CD14-positive monocyte (primary cell): ENCODE measurements at regions not wholly inside any gene's neighbourhood (a gene's known extent, or its start where the extent isn't known, plus 50 kb on each side); places are given as distances from the start of the nearest gene placed in this dataset.

Experiments used
- DNase-seq, 3 donors: peaks; one replicate each; pipeline ENCODE4 v3.0.0-alpha.2; 2011 to 2022
- H2AFZ ChIP-seq: 2 replicates; pipeline ENCODE4 v1.6.0; 2012; ENCODE audit warnings: mild to moderate bottlenecking, low read depth, low read length, inconsistent platforms; ENCODE audit not compliant: insufficient read depth, poor library complexity, severe bottlenecking
- H3K27ac ChIP-seq, 2 donors: 1 replicate in 1 of 2; 2 replicates in 1 of 2; pipeline ENCODE4 v1.5.1; 2012 to 2013; ENCODE audit warnings: low read length in 2 of 2, control low read depth in 1 of 2, inconsistent platforms in 1 of 2, low read depth in 1 of 2, mild to moderate bottlenecking in 1 of 2
- H3K27me3 ChIP-seq, 2 donors: one replicate each; pipeline versions ENCODE4 v1.6.0 to v1.6.1; 2011 to 2013; ENCODE audit warnings: low read length in 2 of 2; ENCODE audit not compliant: control insufficient read depth in 2 of 2, insufficient read depth in 2 of 2
- H3K36me3 ChIP-seq, 2 donors: replicated peaks in 1 of 2; 1 replicate in 1 of 2; 2 replicates in 1 of 2; pipeline versions ENCODE4 v1.5.1 to v1.6.1; 2012 to 2013; ENCODE audit warnings: low read length in 2 of 2, control low read depth in 1 of 2, inconsistent platforms in 1 of 2, mild to moderate bottlenecking in 1 of 2; ENCODE audit not compliant: insufficient read depth in 2 of 2, control insufficient read depth in 1 of 2
- H3K4me1 ChIP-seq, 2 donors: 1 replicate in 1 of 2; 2 replicates in 1 of 2; pipeline versions ENCODE4 v1.5.1 to v1.6.1; 2012 to 2013; ENCODE audit warnings: low read length in 2 of 2, control low read depth in 1 of 2, inconsistent platforms in 1 of 2, mild to moderate bottlenecking in 1 of 2, moderate library complexity in 1 of 2; ENCODE audit not compliant: insufficient read depth in 2 of 2, control insufficient read depth in 1 of 2
- H3K4me2 ChIP-seq: replicated peaks from 2 replicates; pipeline ENCODE3; 2012; ENCODE audit warnings: low read length, moderate library complexity, mild to moderate bottlenecking; ENCODE audit not compliant: poor library complexity, severe bottlenecking; ENCODE audit errors: extremely low read depth
- H3K4me3 ChIP-seq, 3 experiments: fragments of 200-600 bp in 1 of 3; sonication (generic) in 1 of 3; replicated peaks in 1 of 3; 1 replicate in 2 of 3; 2 replicates in 1 of 3; pipeline ENCODE4 v1.5.1; 2011 to 2013; ENCODE audit warnings: low read length in 3 of 3, mild to moderate bottlenecking in 3 of 3, control low read depth in 2 of 3, low read depth in 2 of 3, inconsistent platforms in 1 of 3, moderate library complexity in 1 of 3
- H3K79me2 ChIP-seq: 2 replicates; pipeline ENCODE4 v1.6.0; 2012; ENCODE audit warnings: mild to moderate bottlenecking, control low read depth, inconsistent platforms, low read length, moderate library complexity; ENCODE audit not compliant: insufficient read depth
- H3K9ac ChIP-seq: 2 replicates; pipeline ENCODE4 v1.6.0; 2017; ENCODE audit warnings: low read length, mild to moderate bottlenecking; ENCODE audit not compliant: insufficient read depth, poor library complexity, severe bottlenecking
- H3K9me3 ChIP-seq, 2 donors: replicated peaks in 1 of 2; 1 replicate in 1 of 2; 2 replicates in 1 of 2; pipeline versions ENCODE4 v1.5.1 to v1.6.1; 2012 to 2013; ENCODE audit warnings: low read length in 2 of 2, control low read depth in 1 of 2; ENCODE audit not compliant: control insufficient read depth in 1 of 2, insufficient read depth in 1 of 2
- H4K20me1 ChIP-seq: 2 replicates; pipeline ENCODE4 v1.6.0; 2012; ENCODE audit warnings: mild to moderate bottlenecking, low read length, control low read depth, moderate library complexity; ENCODE audit not compliant: insufficient read depth
- H3K27ac Mint-ChIP-seq, 7 donors: one replicate each; pipeline ENCODE4 v1.8.0; 2020; ENCODE audit warnings: mild to moderate bottlenecking in 7 of 7, mixed read lengths in 7 of 7, moderate library complexity in 6 of 7, inconsistent platforms in 2 of 7
- H3K27me3 Mint-ChIP-seq, 3 donors: one replicate each; pipeline ENCODE4 v1.8.0; 2021 to 2022; ENCODE audit warnings: low read depth in 3 of 3, mild to moderate bottlenecking in 3 of 3, mixed read lengths in 3 of 3, moderate library complexity in 3 of 3, inconsistent platforms in 1 of 3
- H3K36me3 Mint-ChIP-seq, 2 donors: one replicate each; pipeline ENCODE4 v1.8.0; 2020; ENCODE audit warnings: mixed read lengths in 2 of 2, inconsistent platforms in 1 of 2, mild to moderate bottlenecking in 1 of 2
- H3K4me1 Mint-ChIP-seq: one replicate; pipeline ENCODE4 v1.8.0; 2020; ENCODE audit warnings: mild to moderate bottlenecking, mixed read lengths
- H3K4me3 Mint-ChIP-seq, 2 donors: one replicate each; pipeline ENCODE4 v1.8.0; 2020; ENCODE audit warnings: mild to moderate bottlenecking in 2 of 2, mixed read lengths in 2 of 2, moderate library complexity in 1 of 2
- H3K9me3 Mint-ChIP-seq, 7 donors: one replicate each; pipeline ENCODE4 v1.8.0; 2020 to 2022; ENCODE audit warnings: mixed read lengths in 7 of 7, mild to moderate bottlenecking in 6 of 7, moderate library complexity in 6 of 7, inconsistent platforms in 2 of 7
- CTCF ChIP-seq: fragments of 200-600 bp; IDR thresholded peaks from one replicate; pipeline ENCODE4 v1.8.0; 2022; ENCODE audit warnings: antibody characterized with exemption, mild to moderate bottlenecking
- WGBS: methylation state at CpG from one replicate; pipeline ENCODE4 v1.1.5; 2013; ENCODE audit warnings: missing lambda C conversion rate; ENCODE audit not compliant: insufficient coverage; 5-methylcytosine and 5-hydroxymethylcytosine counted together
- intact Hi-C, 2 donors: fragments of 100-400 bp; cut with micrococcal nuclease; formaldehyde crosslinking; loops; one replicate each; pipeline versions ENCODE4 v1.15.0 to v1.15.1; 2023

- intact Hi-C loops, result no loop called here
- H3K36me3 Mint-ChIP-seq, result no peaks in the 10 kb centered on the region
Measured at GRCh38 chr5:91888810-91889209, 505.7 kb upstream of the ARRDC3 start.

DNA sequence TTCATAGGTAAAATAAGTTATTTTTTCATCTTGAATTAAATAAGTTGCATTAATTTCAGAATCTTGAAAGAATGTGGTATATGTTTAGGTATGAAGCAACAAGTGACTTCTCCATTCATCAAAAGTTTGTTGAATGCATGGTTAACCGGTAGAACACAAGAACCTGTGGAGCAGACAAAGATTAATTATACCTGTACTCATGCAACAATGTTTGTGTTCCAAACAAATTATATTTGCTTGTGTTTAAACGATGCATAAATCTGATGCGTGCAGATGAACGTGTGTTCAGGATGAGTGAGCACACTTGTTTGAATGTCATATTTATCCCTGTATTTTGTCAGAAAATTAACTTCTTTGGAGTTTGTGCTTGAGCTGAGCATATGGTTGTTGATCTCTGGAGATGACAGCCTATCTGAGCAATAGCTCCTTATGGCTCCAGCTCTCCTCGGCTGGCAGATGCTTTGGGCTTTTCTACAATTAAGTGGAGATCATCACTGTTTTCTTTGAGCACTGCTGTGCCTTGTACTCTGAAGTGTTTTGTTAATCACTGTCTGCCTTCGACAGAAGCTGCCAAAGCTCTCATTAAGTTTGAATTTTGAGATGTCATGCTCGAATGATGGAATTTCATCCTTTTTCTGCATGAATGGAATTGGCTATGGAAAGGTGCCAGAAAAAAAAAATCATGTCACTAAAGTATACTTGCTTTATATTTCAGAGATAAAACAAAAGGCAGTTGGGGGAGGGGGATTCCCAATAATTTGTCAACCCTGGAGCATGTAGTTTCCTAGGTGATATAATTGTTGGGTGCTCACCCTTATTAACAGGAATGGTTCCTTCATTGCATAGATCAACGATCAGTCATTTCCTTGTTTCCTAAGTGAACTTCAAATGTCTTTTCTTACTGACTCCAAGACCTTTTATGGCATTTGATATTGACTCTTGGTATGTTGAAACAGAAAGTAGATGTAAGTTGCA lies 502.5 kb upstream of the ARRDC3 start:
- H3K27me3 ChIP-seq, result no peaks in the 10 kb centered on the region
- no peaks in the 10 kb centered on the region for H3K9me3 ChIP-seq
- H3K27me3 Mint-ChIP-seq, result no peaks in the 10 kb centered on the region
- no peak for TF ChIP-seq CTCF
- WGBS, result 88% methylated on average over 4 of the region's 8 CpGs
- H2AFZ ChIP-seq, result no peak overlapping the region
- no peak overlapping the region for H3K4me3 Mint-ChIP-seq
- H3K9me3 Mint-ChIP-seq, result peaks cover 0 to 1% (median 0%) of the 10 kb centered on the region in 7 donors
- H3K4me2 ChIP-seq, result no peak overlapping the region
- no peaks in the 10 kb centered on the region for H3K36me3 Mint-ChIP-seq
- no peaks in the 10 kb centered on the region for H3K36me3 ChIP-seq
- no peak overlapping the region for H3K27ac ChIP-seq
- H3K9ac ChIP-seq, result no peak overlapping the region
- intact Hi-C loops, result no loop called here
- no peak overlapping the region for H3K27ac Mint-ChIP-seq
- no peak overlapping the region for H3K4me3 ChIP-seq
- H4K20me1 ChIP-seq, result no peaks in the 10 kb centered on the region
- no peaks in the 10 kb centered on the region for H3K4me1 ChIP-seq
- DNase-seq, result no peak
- no peaks in the 10 kb centered on the region for H3K79me2 ChIP-seq
- no peaks in the 10 kb centered on the region for H3K4me1 Mint-ChIP-seq

More at GRCh38 chr5:91888810-91889209, 505.7 kb upstream of the ARRDC3 start:
- Histone ChIP-seq H3K36me3 (no peaks in the 10 kb centered on the region), H3K4me3 (no peak overlapping the region), H4K20me1 (no peaks in the 10 kb centered on the region), H3K27me3 (no peaks in the 10 kb centered on the region), H3K4me2 (no peak overlapping the region), H3K27ac (no peak overlapping the region), H3K9ac (no peak overlapping the region), H3K79me2 (no peaks in the 10 kb centered on the region), H3K4me1 (no peaks in the 10 kb centered on the region), H2AFZ (no peak overlapping the region), H3K9me3 (peaks cover 0 to 6% of the 10 kb centered on the region in 2 donors)
- WGBS, result no CpG with 5 or more reads among the region's 1 CpG
- no peak for DNase-seq
- peaks cover 0 to 9% (median 2%) of the 10 kb centered on the region in 7 donors for H3K9me3 Mint-ChIP-seq
- no peak overlapping the region for H3K4me3 Mint-ChIP-seq
- no peaks in the 10 kb centered on the region for H3K4me1 Mint-ChIP-seq
- no peaks in the 10 kb centered on the region for H3K27me3 Mint-ChIP-seq
- no peak overlapping the region for H3K27ac Mint-ChIP-seq
- no peak for TF ChIP-seq CTCF
